ENCODE measurements at regions not wholly inside any gene's neighbourhood (a gene's known extent, or its start where the extent isn't known, plus 50 kb on each side); places are given as distances from the start of the nearest gene placed in this dataset.

DNA sequence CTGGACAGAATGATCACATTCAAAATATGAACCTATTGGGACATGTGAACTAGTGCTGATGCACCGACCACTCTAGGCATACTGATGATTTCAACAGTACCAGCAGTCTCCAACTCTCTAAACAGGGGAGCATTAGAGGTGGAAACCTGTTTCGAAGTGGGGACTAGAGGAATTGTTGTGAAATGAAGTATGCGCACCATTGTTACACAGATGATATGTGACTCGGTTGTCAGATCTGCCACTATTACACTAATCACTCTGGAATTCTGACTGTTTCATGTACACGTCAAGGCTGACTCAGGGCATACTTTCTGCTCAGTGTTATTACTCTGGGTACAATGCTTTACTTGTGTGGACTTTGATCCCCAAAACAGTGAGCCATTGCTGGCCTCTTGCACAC is 198.2 kb upstream of the UBE2E2 start:
- H3K36me3 Mint-ChIP-seq (ENCODE audit: low read depth), result no peaks in the 10 kb centered on the region
- no peaks in the 10 kb centered on the region for H3K27me3 Mint-ChIP-seq (ENCODE audit: low read depth)
- no peaks in the 10 kb centered on the region for H3K9me3 Mint-ChIP-seq
- H3K27ac Mint-ChIP-seq, result no peak overlapping the region
- H3K4me1 Mint-ChIP-seq (ENCODE audit: low read depth), result no peaks in the 10 kb centered on the region
- no peak overlapping the region for H3K4me3 Mint-ChIP-seq

DNA sequence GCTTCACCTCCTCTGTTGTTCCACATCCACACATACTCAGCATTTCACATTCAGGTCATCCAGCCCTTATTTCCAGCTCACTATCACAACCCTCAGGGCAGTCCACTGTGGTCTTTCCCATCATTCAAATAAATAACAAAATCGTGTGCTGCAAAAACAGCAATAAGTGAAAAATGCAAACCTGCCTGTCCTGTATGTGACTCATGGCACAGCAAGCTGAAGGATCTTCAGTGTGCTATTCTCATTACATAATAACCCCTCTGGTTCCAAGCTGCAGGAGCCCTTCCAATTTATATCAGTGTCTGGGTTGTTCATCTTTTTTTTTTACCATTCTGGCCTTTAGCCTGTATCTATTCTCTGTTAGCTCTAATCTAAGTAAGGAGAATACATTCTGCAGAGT is 185.3 kb upstream of the UBE2E2 start:
- Mint-ChIP-seq H3K36me3 (ENCODE audit: low read depth) (no peaks in the 10 kb centered on the region), H3K4me3 (no peak overlapping the region)

GRCh38 chr3:23019596-23020300 is 183.4 kb upstream of the UBE2E2 start:
- H3K27me3 Mint-ChIP-seq (ENCODE audit: low read depth), result no peaks in the 10 kb centered on the region
- no peak overlapping the region for H3K4me3 Mint-ChIP-seq
- no peaks in the 10 kb centered on the region for H3K9me3 Mint-ChIP-seq
- H3K27ac Mint-ChIP-seq, result no peak overlapping the region
- no peaks in the 10 kb centered on the region for H3K4me1 Mint-ChIP-seq (ENCODE audit: low read depth)
- H3K36me3 Mint-ChIP-seq (ENCODE audit: low read depth), result no peaks in the 10 kb centered on the region

More for the DNA sequence above, 185.3 kb upstream of the UBE2E2 start:
- no peaks in the 10 kb centered on the region for H3K9me3 Mint-ChIP-seq
- no peak overlapping the region for H3K27ac Mint-ChIP-seq
- H3K4me1 Mint-ChIP-seq (ENCODE audit: low read depth), result no peaks in the 10 kb centered on the region
- H3K27me3 Mint-ChIP-seq (ENCODE audit: low read depth), result no peaks in the 10 kb centered on the region

DNA sequence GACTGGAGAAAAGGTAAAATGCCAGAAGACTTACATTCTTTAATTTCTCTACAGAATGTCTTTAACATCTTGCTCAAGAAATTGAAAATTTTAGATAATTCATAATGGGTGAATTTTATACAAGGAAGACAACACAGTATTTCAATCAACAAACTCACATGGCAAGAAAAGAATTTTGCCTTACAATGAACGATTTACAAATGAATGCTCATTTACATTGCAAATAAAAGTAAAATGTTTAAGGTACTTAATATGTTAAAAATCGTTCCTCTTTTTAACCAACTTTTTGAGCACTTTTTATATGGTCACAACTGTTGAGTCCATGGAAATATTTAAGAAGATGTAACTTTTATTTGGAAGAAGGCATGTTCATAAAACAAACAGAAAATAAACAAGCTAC is 174.8 kb upstream of the UBE2E2 start:
- H3K27me3 Mint-ChIP-seq (ENCODE audit: low read depth), result no peaks in the 10 kb centered on the region
- H3K4me3 Mint-ChIP-seq, result no peak overlapping the region
- no peaks in the 10 kb centered on the region for H3K4me1 Mint-ChIP-seq (ENCODE audit: low read depth)
- no peak overlapping the region for H3K27ac Mint-ChIP-seq
- H3K36me3 Mint-ChIP-seq (ENCODE audit: low read depth), result no peaks in the 10 kb centered on the region
- H3K9me3 Mint-ChIP-seq, result peaks cover 6% of the 10 kb centered on the region

GRCh38 chr3:23029001-23029400 is 174.1 kb upstream of the UBE2E2 start:
- no peaks in the 10 kb centered on the region for H3K27me3 Mint-ChIP-seq (ENCODE audit: low read depth)
- H3K4me3 Mint-ChIP-seq, result no peak overlapping the region
- H3K4me1 Mint-ChIP-seq (ENCODE audit: low read depth), result no peaks in the 10 kb centered on the region

GRCh38 chr3:23035927-23036640 is 167.0 kb upstream of the UBE2E2 start:
- H3K4me3 Mint-ChIP-seq, result no peak overlapping the region
- H3K36me3 Mint-ChIP-seq (ENCODE audit: low read depth), result no peaks in the 10 kb centered on the region
- no peaks in the 10 kb centered on the region for H3K4me1 Mint-ChIP-seq (ENCODE audit: low read depth)
- no peaks in the 10 kb centered on the region for H3K27me3 Mint-ChIP-seq (ENCODE audit: low read depth)
- H3K27ac Mint-ChIP-seq, result no peak overlapping the region
- H3K9me3 Mint-ChIP-seq, result peaks cover 17% of the 10 kb centered on the region

More at GRCh38 chr3:23029001-23029400, 174.1 kb upstream of the UBE2E2 start:
- Mint-ChIP-seq H3K36me3 (ENCODE audit: low read depth) (no peaks in the 10 kb centered on the region), H3K27ac (no peak overlapping the region), H3K9me3 (peaks cover 8% of the 10 kb centered on the region)

- no peaks in the 10 kb centered on the region for H3K27me3 Mint-ChIP-seq (ENCODE audit: low read depth)
- H3K9me3 Mint-ChIP-seq, result peaks cover 15% of the 10 kb centered on the region
- H3K27ac Mint-ChIP-seq, result no peak overlapping the region
- H3K4me3 Mint-ChIP-seq, result no peak overlapping the region
- no peaks in the 10 kb centered on the region for H3K4me1 Mint-ChIP-seq (ENCODE audit: low read depth)
- no peaks in the 10 kb centered on the region for H3K36me3 Mint-ChIP-seq (ENCODE audit: low read depth)
Measured at GRCh38 chr3:23036728-23037127, 166.4 kb upstream of the UBE2E2 start.

DNA sequence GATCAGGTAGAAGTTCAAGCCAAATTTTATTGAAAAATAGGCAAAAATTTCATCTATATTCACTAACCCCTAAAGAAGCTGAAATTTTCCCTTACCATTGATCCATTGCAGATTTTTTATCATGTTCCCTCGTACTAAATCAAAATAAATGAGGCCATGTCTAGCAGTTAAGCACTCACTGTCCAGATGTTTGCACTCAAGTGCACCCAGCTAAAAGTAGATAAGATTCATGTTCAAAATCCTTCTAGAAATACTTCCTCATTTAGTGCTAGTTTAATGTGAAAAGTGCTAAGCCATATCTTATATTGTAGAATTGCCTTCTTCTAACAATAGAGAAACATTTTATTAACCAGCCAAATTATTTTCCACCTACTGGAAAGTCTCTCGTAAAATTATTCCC is 164.7 kb upstream of the UBE2E2 start:
- Mint-ChIP-seq H3K27ac (no peak overlapping the region), H3K4me1 (ENCODE audit: low read depth) (no peaks in the 10 kb centered on the region), H3K36me3 (ENCODE audit: low read depth) (no peaks in the 10 kb centered on the region), H3K4me3 (no peak overlapping the region), H3K27me3 (ENCODE audit: low read depth) (no peaks in the 10 kb centered on the region), H3K9me3 (peaks cover 9% of the 10 kb centered on the region)

- Mint-ChIP-seq H3K9me3 (peaks cover 18% of the 10 kb centered on the region), H3K4me1 (ENCODE audit: low read depth) (no peaks in the 10 kb centered on the region), H3K36me3 (ENCODE audit: low read depth) (no peaks in the 10 kb centered on the region), H3K27ac (no peak overlapping the region), H3K27me3 (ENCODE audit: low read depth) (no peaks in the 10 kb centered on the region), H3K4me3 (no peak overlapping the region)
Measured at GRCh38 chr3:23041918-23042696, 161.0 kb upstream of the UBE2E2 start.

DNA sequence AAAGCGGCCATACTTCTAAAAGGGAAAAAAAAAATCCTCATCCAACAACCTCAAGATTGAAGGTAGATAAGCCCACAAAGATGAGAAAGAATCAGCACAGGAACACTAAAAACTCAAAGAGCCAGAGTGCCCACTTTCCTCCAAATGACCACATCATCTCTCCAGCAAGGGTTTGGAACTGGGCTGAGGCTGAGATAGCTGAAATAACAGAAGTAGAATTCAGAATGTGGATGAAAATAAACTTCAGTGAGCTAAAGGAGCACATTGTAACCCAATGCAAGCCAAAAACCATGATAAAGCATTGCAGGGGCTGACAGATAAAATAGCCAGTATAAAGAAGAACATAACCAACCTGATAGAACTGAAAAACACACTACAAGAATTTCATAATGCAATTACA is 158.7 kb upstream of the UBE2E2 start:
- no peaks in the 10 kb centered on the region for H3K27me3 Mint-ChIP-seq (ENCODE audit: low read depth)
- no peak overlapping the region for H3K27ac Mint-ChIP-seq
- no peaks in the 10 kb centered on the region for H3K4me1 Mint-ChIP-seq (ENCODE audit: low read depth)
- H3K9me3 Mint-ChIP-seq, result peaks cover 28% of the 10 kb centered on the region
- no peak overlapping the region for H3K4me3 Mint-ChIP-seq
- no peaks in the 10 kb centered on the region for H3K36me3 Mint-ChIP-seq (ENCODE audit: low read depth)

DNA sequence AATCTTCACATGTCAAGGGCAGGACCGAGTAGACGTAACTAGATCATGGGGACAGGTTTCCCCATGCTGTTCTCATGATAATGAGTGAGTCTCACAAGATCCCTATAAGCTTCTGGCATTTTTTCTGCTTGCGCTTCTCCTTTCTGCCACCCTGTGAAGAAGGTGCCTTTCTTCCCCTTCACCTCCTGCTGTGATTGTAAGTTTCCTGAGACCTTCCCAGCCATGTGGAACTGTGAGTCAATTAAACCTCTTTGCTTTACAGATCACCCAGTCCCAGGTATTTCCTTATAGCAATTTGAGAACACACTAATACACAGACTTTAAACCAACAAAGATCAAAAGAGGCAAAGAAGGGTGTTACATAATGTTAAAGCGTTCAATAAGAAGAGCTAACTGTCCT is 156.6 kb upstream of the UBE2E2 start:
- Mint-ChIP-seq H3K27me3 (ENCODE audit: low read depth) (no peaks in the 10 kb centered on the region), H3K4me3 (no peak overlapping the region), H3K4me1 (ENCODE audit: low read depth) (no peaks in the 10 kb centered on the region), H3K36me3 (ENCODE audit: low read depth) (no peaks in the 10 kb centered on the region), H3K27ac (no peak overlapping the region), H3K9me3 (peaks cover 34% of the 10 kb centered on the region)

GRCh38 chr3:23051240-23052140 is 151.6 kb upstream of the UBE2E2 start:
- Mint-ChIP-seq H3K27ac (no peak overlapping the region), H3K36me3 (ENCODE audit: low read depth) (no peaks in the 10 kb centered on the region), H3K4me1 (ENCODE audit: low read depth) (no peaks in the 10 kb centered on the region)

DNA sequence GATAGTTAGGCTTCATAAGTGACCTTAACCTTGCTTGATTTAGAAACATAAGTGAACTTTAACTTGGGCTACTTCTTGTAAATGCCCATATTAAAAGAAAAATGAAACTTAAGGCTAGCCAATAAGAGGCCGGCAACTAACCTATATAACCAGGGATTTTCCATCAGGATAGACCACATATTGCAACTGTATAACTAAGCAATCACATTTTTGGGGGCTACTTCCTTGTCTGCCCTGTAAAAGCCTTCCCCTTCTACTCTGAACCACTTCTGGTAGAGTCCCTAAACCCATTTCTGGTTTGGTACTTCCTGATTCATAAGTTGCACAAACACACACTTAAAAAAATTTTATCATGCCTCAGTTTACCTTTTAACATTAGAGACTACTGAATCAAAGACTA is 150.9 kb upstream of the UBE2E2 start:
- no peaks in the 10 kb centered on the region for H3K27me3 Mint-ChIP-seq (ENCODE audit: low read depth)
- no peak overlapping the region for H3K27ac Mint-ChIP-seq
- H3K9me3 Mint-ChIP-seq, result peaks cover 16% of the 10 kb centered on the region
- H3K36me3 Mint-ChIP-seq (ENCODE audit: low read depth), result no peaks in the 10 kb centered on the region
- H3K4me1 Mint-ChIP-seq (ENCODE audit: low read depth), result no peaks in the 10 kb centered on the region
- H3K4me3 Mint-ChIP-seq, result no peak overlapping the region

More at GRCh38 chr3:23051240-23052140, 151.6 kb upstream of the UBE2E2 start:
- Mint-ChIP-seq H3K9me3 (peaks cover 23% of the 10 kb centered on the region), H3K4me3 (no peak overlapping the region), H3K27me3 (ENCODE audit: low read depth) (no peaks in the 10 kb centered on the region)

DNA sequence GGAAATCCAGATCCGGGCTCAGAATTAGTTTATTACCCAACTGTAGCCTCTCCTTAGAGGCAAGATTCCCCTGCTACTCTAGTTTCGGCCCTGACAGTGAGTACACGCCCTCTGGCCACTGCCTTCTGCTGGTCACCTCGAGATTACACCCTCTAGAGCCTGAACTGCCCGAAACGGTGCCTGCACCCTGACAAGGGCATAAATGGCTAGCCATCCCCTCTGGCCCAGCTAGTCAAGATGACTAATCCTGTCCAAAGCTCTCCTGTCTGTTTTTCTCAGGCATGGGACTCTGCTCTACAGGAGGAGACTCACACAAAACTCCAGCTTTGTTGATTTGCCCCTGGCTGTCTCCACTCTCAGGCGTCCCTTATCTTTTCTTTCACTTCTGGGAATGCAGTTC is 150.5 kb upstream of the UBE2E2 start:
- Mint-ChIP-seq H3K4me3 (no peak overlapping the region), H3K4me1 (ENCODE audit: low read depth) (no peaks in the 10 kb centered on the region), H3K27me3 (ENCODE audit: low read depth) (no peaks in the 10 kb centered on the region), H3K9me3 (peaks cover 12% of the 10 kb centered on the region), H3K27ac (no peak overlapping the region), H3K36me3 (ENCODE audit: low read depth) (no peaks in the 10 kb centered on the region)

All from T-helper 1 cell treated with Interleukin-12 subunit alpha and Interleukin-12 subunit beta and Interleukin-4 antibody, amounts not matched to agents 30 μg/mL and 1 μg/mL, for 36 hours (primary cell).